Mesothelial cell of epicardium (in vitro differentiated cells): ENCODE measurements at regions not wholly inside any gene's neighbourhood (a gene's known extent, or its start where the extent isn't known, plus 50 kb on each side); places are given as distances from the start of the nearest gene placed in this dataset.
A peak's percentile ranks its signal among the peaks of the same experiment; 100 is the strongest.

Experiments
- DNase-seq, 2 experiments: peaks; one replicate each; pipeline ENCODE4 v3.0.0; 2021; ENCODE audit warnings: low spot score in 2 of 2; ENCODE audit not compliant: unreplicated experiment in 2 of 2
- H3K27ac Mint-ChIP-seq: 2 replicates; pipeline ENCODE4 v1.8.0; 2021; ENCODE audit warnings: mixed read lengths
- H3K27me3 Mint-ChIP-seq: 2 replicates; pipeline ENCODE4 v1.8.0; 2021; ENCODE audit warnings: low read depth, mixed read lengths
- H3K36me3 Mint-ChIP-seq: 2 replicates; pipeline ENCODE4 v1.8.0; 2021; ENCODE audit warnings: mixed read lengths
- H3K4me1 Mint-ChIP-seq: 2 replicates; pipeline ENCODE4 v1.8.0; 2021; ENCODE audit warnings: mixed read lengths
- H3K4me3 Mint-ChIP-seq: 2 replicates; pipeline ENCODE4 v1.8.0; 2021; ENCODE audit warnings: mild to moderate bottlenecking, moderate library complexity, mixed read lengths
- H3K9me3 Mint-ChIP-seq: 2 replicates; pipeline ENCODE4 v1.8.0; 2021; ENCODE audit warnings: mixed read lengths
- CTCF ChIP-seq: fragments of 200-600 bp; sonication (generic); IDR thresholded peaks from one replicate; pipeline ENCODE4 v1.5.0; 2021; ENCODE audit warnings: antibody characterized with exemption; ENCODE audit not compliant: unreplicated experiment

GRCh38 chr6:3612341-3613041 lies 139.0 kb downstream of the PXDC1 start:
- H3K4me1 Mint-ChIP-seq = peaks cover 32% of the 10 kb centered on the region
- H3K4me3 Mint-ChIP-seq = no peak overlapping the region
- H3K36me3 Mint-ChIP-seq = no peaks in the 10 kb centered on the region
- TF ChIP-seq CTCF = no peak
- DNase-seq = peak in 1 of 2 experiments; percentile 31
- H3K27me3 Mint-ChIP-seq = peaks cover 10% of the 10 kb centered on the region
- H3K27ac Mint-ChIP-seq = peak overlapping the region; percentile 13
- H3K9me3 Mint-ChIP-seq = no peaks in the 10 kb centered on the region

GRCh38 chr6:3610921-3611320 lies 140.6 kb downstream of the PXDC1 start:
- no peak overlapping the region for H3K27ac Mint-ChIP-seq
- DNase-seq = peak in 1 of 2 experiments; percentile 17

GRCh38 chr6:3610206-3610605 lies 141.3 kb downstream of the PXDC1 start:
- Mint-ChIP-seq H3K9me3 (no peaks in the 10 kb centered on the region), H3K27me3 (peaks cover 8% of the 10 kb centered on the region), H3K27ac (peak overlapping the region; percentile 35), H3K4me3 (no peak overlapping the region), H3K36me3 (no peaks in the 10 kb centered on the region), H3K4me1 (peaks cover 32% of the 10 kb centered on the region)
- TF ChIP-seq CTCF = no peak
- DNase-seq = peak in 1 of 2 experiments; percentile 36

More at GRCh38 chr6:3610921-3611320, 140.6 kb downstream of the PXDC1 start:
- Mint-ChIP-seq H3K27me3 (peaks cover 8% of the 10 kb centered on the region), H3K36me3 (no peaks in the 10 kb centered on the region), H3K4me3 (no peak overlapping the region), H3K9me3 (no peaks in the 10 kb centered on the region), H3K4me1 (peaks cover 32% of the 10 kb centered on the region)
- no peak for TF ChIP-seq CTCF

GRCh38 chr6:3609388-3609787 lies 142.1 kb downstream of the PXDC1 start:
- Mint-ChIP-seq H3K27me3 (peaks cover 6% of the 10 kb centered on the region), H3K4me3 (no peak overlapping the region), H3K36me3 (no peaks in the 10 kb centered on the region), H3K4me1 (peaks cover 34% of the 10 kb centered on the region), H3K27ac (no peak overlapping the region), H3K9me3 (no peaks in the 10 kb centered on the region)
- no peak for TF ChIP-seq CTCF
- DNase-seq = peak in 1 of 2 experiments; percentile 29

GRCh38 chr6:3608159-3608558 lies 143.4 kb downstream of the PXDC1 start:
- Mint-ChIP-seq H3K4me3 (no peak overlapping the region), H3K4me1 (peaks cover 45% of the 10 kb centered on the region), H3K27ac (no peak overlapping the region), H3K27me3 (peaks cover 6% of the 10 kb centered on the region), H3K9me3 (no peaks in the 10 kb centered on the region), H3K36me3 (no peaks in the 10 kb centered on the region)
- peak in 1 of 2 experiments; percentile 13 for DNase-seq
- TF ChIP-seq CTCF = no peak
